HepG2 (cell line): ENCODE measurements at regions not wholly inside any gene's neighbourhood (a gene's known extent, or its start where the extent isn't known, plus 50 kb on each side); places are given as distances from the start of the nearest gene placed in this dataset.
"Not testable (repeated sequence)": the region's sequence is repeated elsewhere in the genome, so short reads cannot be mapped to it uniquely, and the experiment has no call there.

ENCODE experiments used
- CTCF ChIP-seq: sonication (generic); formaldehyde crosslinking; IDR thresholded peaks from 2 replicates; pipeline ENCODE4 v1.5.0; 2020; ENCODE audit warnings: mild to moderate bottlenecking, missing genetic modification reagents, moderate library complexity
- FOSL1 ChIP-seq: sonication (generic); formaldehyde crosslinking; IDR thresholded peaks from 2 replicates; pipeline ENCODE4 v1.9.0; 2021; ENCODE audit warnings: missing genetic modification reagents, borderline replicate concordance
- ZBTB40 ChIP-seq, 2 experiments: fragments of 450-650 bp in 1 of 2; sonication (generic) in 1 of 2; formaldehyde crosslinking in 1 of 2; IDR thresholded peaks; 2 replicates each; pipeline versions ENCODE4 v1.6.1 to v1.8.0; 2016 to 2022; ENCODE audit warnings: antibody characterized with exemption in 1 of 2, mild to moderate bottlenecking in 1 of 2, missing genetic modification reagents in 1 of 2

- not testable (repeated sequence) for TF ChIP-seq ZBTB40 (IDR thresholded peaks at IDR 0.05); ZBTB40 (CRISPR knock-in tag; IDR thresholded peaks at IDR 0.05); CTCF (CRISPR knock-in tag); FOSL1 (CRISPR knock-in tag)
These were observed 1668.6 kb downstream of the RPIA start for GRCh38 chr2:90359887-90360730.
